Progenitor cell of endocrine pancreas (in vitro differentiated cells): ENCODE measurements at regions not wholly inside any gene's neighbourhood (a gene's known extent, or its start where the extent isn't known, plus 50 kb on each side); places are given as distances from the start of the nearest gene placed in this dataset.

Experiments
- DNase-seq: peaks from one replicate; pipeline ENCODE4 v3.0.0; 2021; ENCODE audit warnings: low spot score; ENCODE audit not compliant: unreplicated experiment
- H3K27ac Mint-ChIP-seq: 2 replicates; pipeline ENCODE4 v1.8.0; 2021; ENCODE audit warnings: mild to moderate bottlenecking, moderate library complexity, mixed read lengths
- H3K27me3 Mint-ChIP-seq: 2 replicates; pipeline ENCODE4 v1.8.0; 2021; ENCODE audit warnings: mixed read lengths
- H3K36me3 Mint-ChIP-seq: 2 replicates; pipeline ENCODE4 v1.8.0; 2022; ENCODE audit warnings: mixed read lengths; ENCODE audit not compliant: insufficient read depth
- H3K4me1 Mint-ChIP-seq: 2 replicates; pipeline ENCODE4 v1.8.0; 2021; ENCODE audit warnings: low read depth, mixed read lengths
- H3K4me3 Mint-ChIP-seq: 2 replicates; pipeline ENCODE4 v1.8.0; 2021; ENCODE audit warnings: low read depth, mild to moderate bottlenecking, moderate library complexity, mixed read lengths
- H3K9me3 Mint-ChIP-seq: 2 replicates; pipeline ENCODE4 v1.8.0; 2021; ENCODE audit warnings: low read depth, mixed read lengths
- TF ChIP-seq, protein P1 (sequence below): fragments of 200-600 bp; sonication (generic); IDR thresholded peaks from one replicate; pipeline ENCODE4 v1.5.0; 2021; ENCODE audit warnings: antibody characterized with exemption, mild to moderate bottlenecking; ENCODE audit not compliant: unreplicated experiment

DNA sequence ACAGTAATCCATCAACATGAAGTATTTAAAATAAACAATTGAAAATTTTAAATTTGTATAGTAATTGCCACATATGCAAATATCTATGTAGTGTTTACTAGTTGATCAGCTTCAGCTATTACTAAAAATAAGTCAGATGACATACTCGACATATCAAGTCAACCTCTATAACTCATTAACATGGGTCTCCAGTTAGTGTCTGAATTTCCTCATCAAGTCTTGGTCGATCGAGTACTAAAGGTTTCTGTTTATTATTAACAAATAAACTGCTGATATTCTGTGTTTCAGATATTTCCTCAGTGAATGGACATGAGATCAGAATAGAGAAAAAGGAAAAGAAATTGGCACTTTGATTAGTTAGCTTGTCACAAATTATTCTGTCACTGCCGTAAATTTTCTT lies 266.5 kb upstream of the ITGA1 start:
- Mint-ChIP-seq H3K27ac (no peak overlapping the region), H3K36me3 (no peaks in the 10 kb centered on the region), H3K27me3 (no peaks in the 10 kb centered on the region), H3K9me3 (no peaks in the 10 kb centered on the region), H3K4me3 (no peak overlapping the region), H3K4me1 (no peaks in the 10 kb centered on the region)
- no peak for DNase-seq
- TF ChIP-seq, protein P1, sequence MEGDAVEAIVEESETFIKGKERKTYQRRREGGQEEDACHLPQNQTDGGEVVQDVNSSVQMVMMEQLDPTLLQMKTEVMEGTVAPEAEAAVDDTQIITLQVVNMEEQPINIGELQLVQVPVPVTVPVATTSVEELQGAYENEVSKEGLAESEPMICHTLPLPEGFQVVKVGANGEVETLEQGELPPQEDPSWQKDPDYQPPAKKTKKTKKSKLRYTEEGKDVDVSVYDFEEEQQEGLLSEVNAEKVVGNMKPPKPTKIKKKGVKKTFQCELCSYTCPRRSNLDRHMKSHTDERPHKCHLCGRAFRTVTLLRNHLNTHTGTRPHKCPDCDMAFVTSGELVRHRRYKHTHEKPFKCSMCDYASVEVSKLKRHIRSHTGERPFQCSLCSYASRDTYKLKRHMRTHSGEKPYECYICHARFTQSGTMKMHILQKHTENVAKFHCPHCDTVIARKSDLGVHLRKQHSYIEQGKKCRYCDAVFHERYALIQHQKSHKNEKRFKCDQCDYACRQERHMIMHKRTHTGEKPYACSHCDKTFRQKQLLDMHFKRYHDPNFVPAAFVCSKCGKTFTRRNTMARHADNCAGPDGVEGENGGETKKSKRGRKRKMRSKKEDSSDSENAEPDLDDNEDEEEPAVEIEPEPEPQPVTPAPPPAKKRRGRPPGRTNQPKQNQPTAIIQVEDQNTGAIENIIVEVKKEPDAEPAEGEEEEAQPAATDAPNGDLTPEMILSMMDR, result no peak

DNA sequence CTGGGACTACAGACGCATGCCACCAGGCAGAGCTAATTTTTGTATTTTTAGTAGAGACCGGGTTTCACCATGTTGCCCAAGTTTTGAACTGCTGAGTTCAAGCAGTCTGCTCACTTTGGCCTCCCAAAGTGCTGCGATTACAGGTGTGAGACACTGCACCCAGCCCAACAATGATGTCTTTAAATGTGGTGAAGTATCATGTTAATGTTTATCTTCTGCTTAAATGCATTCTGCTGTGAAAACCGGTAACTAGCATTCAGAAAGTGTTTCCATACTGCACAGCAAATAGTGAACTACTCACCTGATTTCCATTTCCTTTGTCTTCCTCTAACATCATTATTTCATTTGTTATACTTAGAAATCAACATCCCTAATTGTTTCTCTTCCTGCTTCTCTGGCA lies 264.0 kb upstream of the ITGA1 start:
- Mint-ChIP-seq H3K4me1 (no peaks in the 10 kb centered on the region), H3K36me3 (no peaks in the 10 kb centered on the region), H3K27ac (no peak overlapping the region), H3K9me3 (no peaks in the 10 kb centered on the region), H3K4me3 (no peak overlapping the region), H3K27me3 (no peaks in the 10 kb centered on the region)
- TF ChIP-seq, protein P1, result no peak
- no peak for DNase-seq

GRCh38 chr5:52531105-52531504 lies 256.6 kb upstream of the ITGA1 start:
- Mint-ChIP-seq H3K27ac (no peak overlapping the region), H3K36me3 (no peaks in the 10 kb centered on the region), H3K4me3 (no peak overlapping the region), H3K4me1 (no peaks in the 10 kb centered on the region), H3K27me3 (no peaks in the 10 kb centered on the region), H3K9me3 (peaks cover 21% of the 10 kb centered on the region)
- TF ChIP-seq, protein P1, result no peak
- no peak for DNase-seq

DNA sequence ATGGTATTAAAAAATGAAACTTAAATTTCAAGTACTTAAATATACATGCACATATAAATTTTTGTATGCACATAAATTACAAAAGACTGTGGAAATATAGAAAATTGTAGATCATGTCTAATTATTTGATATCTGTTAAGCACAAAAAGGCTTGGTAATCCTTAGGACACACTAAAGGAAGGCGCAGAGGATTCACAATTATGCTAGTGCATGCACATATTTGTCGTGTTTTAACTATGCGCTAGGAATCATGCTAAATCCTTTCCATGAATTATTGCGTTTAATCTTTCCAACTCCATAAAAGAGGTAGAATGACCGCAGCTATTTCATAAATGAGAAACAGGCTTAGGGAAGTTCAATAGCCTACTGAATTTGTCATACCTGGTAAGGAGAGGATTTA lies 244.1 kb upstream of the ITGA1 start:
- no peaks in the 10 kb centered on the region for H3K27me3 Mint-ChIP-seq
- TF ChIP-seq, protein P1, result no peak
- no peak for DNase-seq
- H3K27ac Mint-ChIP-seq, result no peak overlapping the region
- H3K9me3 Mint-ChIP-seq, result no peaks in the 10 kb centered on the region
- H3K4me3 Mint-ChIP-seq, result no peak overlapping the region
- no peaks in the 10 kb centered on the region for H3K36me3 Mint-ChIP-seq
- H3K4me1 Mint-ChIP-seq, result no peaks in the 10 kb centered on the region

GRCh38 chr5:52544738-52545137 lies 243.0 kb upstream of the ITGA1 start:
- Mint-ChIP-seq H3K4me3 (no peak overlapping the region), H3K27ac (no peak overlapping the region), H3K36me3 (no peaks in the 10 kb centered on the region), H3K9me3 (no peaks in the 10 kb centered on the region), H3K27me3 (no peaks in the 10 kb centered on the region), H3K4me1 (no peaks in the 10 kb centered on the region)
- DNase-seq, result no peak
- TF ChIP-seq, protein P1, result no peak

GRCh38 chr5:52554293-52554692 lies 233.4 kb upstream of the ITGA1 start:
- H3K27me3 Mint-ChIP-seq, result no peaks in the 10 kb centered on the region
- no peaks in the 10 kb centered on the region for H3K36me3 Mint-ChIP-seq
- peaks cover 3% of the 10 kb centered on the region for H3K9me3 Mint-ChIP-seq
- no peak overlapping the region for H3K27ac Mint-ChIP-seq
- H3K4me1 Mint-ChIP-seq, result no peaks in the 10 kb centered on the region
- TF ChIP-seq, protein P1, result no peak
- DNase-seq, result no peak
- no peak overlapping the region for H3K4me3 Mint-ChIP-seq
